Right cardiac atrium (tissue), 5 donors: ENCODE measurements at regions not wholly inside any gene's neighbourhood (a gene's known extent, or its start where the extent isn't known, plus 50 kb on each side); places are given as distances from the start of the nearest gene placed in this dataset.

ENCODE experiments used
- ATAC-seq, 2 donors: fragments of 200-7000 bp; cut with Tn5 transposase; one replicate each; pipeline versions ENCODE4 v1.8.0 to v1.9.1; 2020; ENCODE audit warnings: moderate library complexity in 2 of 2, mild to moderate bottlenecking in 1 of 2
- DNase-seq, 3 donors: peaks; one replicate each; pipeline ENCODE4 v3.0.0-alpha.2; 2020
- H3K27ac ChIP-seq: one replicate; pipeline ENCODE4 v1.5.1; 2013; ENCODE audit warnings: mild to moderate bottlenecking, low read length, control low read depth, moderate library complexity
- H3K27me3 ChIP-seq: one replicate; pipeline ENCODE4 v1.6.1; 2013; ENCODE audit not compliant: control insufficient read depth, insufficient read depth
- H3K4me1 ChIP-seq: one replicate; pipeline ENCODE4 v1.6.1; 2013; ENCODE audit warnings: low read length; ENCODE audit not compliant: control insufficient read depth, insufficient read depth
- H3K4me3 ChIP-seq: one replicate; pipeline ENCODE4 v1.5.1; 2013; ENCODE audit warnings: low read length, control low read depth
- H3K9me3 ChIP-seq: one replicate; pipeline ENCODE4 v1.6.1; 2013; ENCODE audit warnings: low read length; ENCODE audit not compliant: control insufficient read depth
- WGBS: extraction: QIAGEN DNeasy Blood & Tissue Kit; methylation state at CpG from one replicate; pipeline ENCODE4 v1.1.7; 2013; 5-methylcytosine and 5-hydroxymethylcytosine counted together
- intact Hi-C, 4 donors: fragments of 100-400 bp; cut with DNase I; formaldehyde crosslinking; loops; one replicate each; pipeline versions ENCODE4 v1.11.0 to v1.14.0; 2022 to 2023
- donor health status: healthy with polysubstance abuse.
- donor health status: DM: no; HTN: yes; CAD: no.
- donor health status: DM: no; HTN: no; CAD: no.
- donor health status: DM: no; HTN: yes; CAD: no; lungs with severe emphysema.
- donor health status: DM: yes; HTN: yes; CAD: no.

- Histone ChIP-seq H3K27me3 (no peaks in the 10 kb centered on the region), H3K27ac (no peak overlapping the region), H3K9me3 (no peaks in the 10 kb centered on the region), H3K4me3 (no peak overlapping the region), H3K4me1 (no peaks in the 10 kb centered on the region)
- 79% methylated on average over 3 of the region's 3 CpGs for WGBS
- no peak for DNase-seq
- ATAC-seq: no peak
- intact Hi-C loops: no loop called here
Observed at GRCh38 chr20:51137461-51137860, 114.6 kb upstream of the KCNG1 start.

- no peak for DNase-seq
- Histone ChIP-seq H3K9me3 (no peaks in the 10 kb centered on the region), H3K27me3 (no peaks in the 10 kb centered on the region), H3K4me1 (no peaks in the 10 kb centered on the region), H3K4me3 (no peak overlapping the region), H3K27ac (no peak overlapping the region)
- peak in 1 of 2 donors; percentile 45 for ATAC-seq
- 70% methylated on average over 7 of the region's 7 CpGs for WGBS
- intact Hi-C loops: no loop called here
Observed at GRCh38 chr20:51135926-51136715, 113.2 kb upstream of the KCNG1 start.

GRCh38 chr20:51134405-51134804 is 111.5 kb upstream of the KCNG1 start:
- Histone ChIP-seq H3K27ac (no peak overlapping the region), H3K27me3 (no peaks in the 10 kb centered on the region), H3K4me3 (no peak overlapping the region), H3K4me1 (no peaks in the 10 kb centered on the region), H3K9me3 (no peaks in the 10 kb centered on the region)
- DNase-seq: no peak
- intact Hi-C loops: no loop called here
- WGBS: 67% methylated on average over 6 of the region's 6 CpGs
- no peak for ATAC-seq

DNA sequence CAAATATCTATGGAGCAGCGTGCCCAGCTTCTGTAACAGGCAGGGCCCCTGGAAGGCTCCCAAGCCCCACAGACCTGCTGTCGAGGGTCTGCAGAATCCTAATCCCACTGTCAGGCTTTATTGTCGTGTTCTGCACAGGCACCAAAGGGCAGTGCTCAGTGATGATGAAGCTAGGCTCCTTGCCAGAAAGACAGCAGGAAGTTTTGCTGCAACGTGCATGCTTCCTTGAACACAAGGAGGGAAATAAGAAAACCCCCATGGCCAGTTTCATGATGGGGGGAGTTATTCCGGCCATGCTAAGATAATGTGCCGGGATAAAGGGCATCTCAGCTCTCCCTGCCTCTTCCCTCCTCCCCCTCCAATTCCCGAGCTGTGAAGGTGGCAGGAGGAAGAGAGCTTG is 109.4 kb upstream of the KCNG1 start:
- intact Hi-C loops: no loop called here
- H3K4me3 ChIP-seq: no peak overlapping the region
- 24% methylated on average over 7 of the region's 7 CpGs for WGBS

GRCh38 chr20:51131811-51132210 is 108.9 kb upstream of the KCNG1 start:
- intact Hi-C loops: no loop called here
- Histone ChIP-seq H3K27me3 (no peaks in the 10 kb centered on the region), H3K4me3 (no peak overlapping the region), H3K9me3 (no peaks in the 10 kb centered on the region), H3K27ac (no peak overlapping the region), H3K4me1 (no peaks in the 10 kb centered on the region)
- no peak for ATAC-seq
- 94% methylated on average over 1 of the region's 1 CpG for WGBS
- DNase-seq: no peak

More for the DNA sequence above, 109.4 kb upstream of the KCNG1 start:
- Histone ChIP-seq H3K9me3 (no peaks in the 10 kb centered on the region), H3K27me3 (no peaks in the 10 kb centered on the region), H3K4me1 (no peaks in the 10 kb centered on the region), H3K27ac (no peak overlapping the region)
- ATAC-seq (no peak), DNase-seq (no peak)

GRCh38 chr20:51129147-51129776 is 106.4 kb upstream of the KCNG1 start:
- intact Hi-C loops: no loop called here
- DNase-seq (no peak), ATAC-seq (peak in 1 of 2 donors; percentile 44)
- Histone ChIP-seq H3K27ac (no peak overlapping the region), H3K27me3 (no peaks in the 10 kb centered on the region), H3K4me3 (no peak overlapping the region), H3K4me1 (no peaks in the 10 kb centered on the region), H3K9me3 (no peaks in the 10 kb centered on the region)
- WGBS: 60% methylated on average over 7 of the region's 7 CpGs

DNA sequence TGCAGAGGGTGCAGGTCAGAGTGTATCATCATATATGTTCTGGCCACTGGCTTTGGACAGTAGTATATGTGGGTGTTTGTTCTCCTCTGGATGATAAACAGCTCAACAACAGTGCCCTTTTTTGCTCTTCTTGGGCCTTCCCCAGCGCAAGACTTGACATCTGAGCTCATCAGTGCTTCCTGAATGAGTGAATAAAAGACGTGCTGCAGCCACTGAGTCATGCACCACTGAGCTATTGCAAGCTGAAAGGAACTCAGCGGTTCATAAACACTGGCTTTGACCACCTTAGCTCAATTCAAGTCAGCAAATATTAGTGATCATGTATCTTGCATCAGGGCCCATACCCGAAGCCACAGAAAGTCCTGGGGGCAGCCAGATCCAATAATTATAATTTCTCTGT is 105.3 kb upstream of the KCNG1 start:
- intact Hi-C loops: no loop called here
- Histone ChIP-seq H3K27me3 (no peaks in the 10 kb centered on the region), H3K4me1 (no peaks in the 10 kb centered on the region), H3K4me3 (no peak overlapping the region), H3K9me3 (no peaks in the 10 kb centered on the region), H3K27ac (no peak overlapping the region)
- DNase-seq (no peak), ATAC-seq (no peak)
- WGBS: 69% methylated on average over 4 of the region's 4 CpGs

DNA sequence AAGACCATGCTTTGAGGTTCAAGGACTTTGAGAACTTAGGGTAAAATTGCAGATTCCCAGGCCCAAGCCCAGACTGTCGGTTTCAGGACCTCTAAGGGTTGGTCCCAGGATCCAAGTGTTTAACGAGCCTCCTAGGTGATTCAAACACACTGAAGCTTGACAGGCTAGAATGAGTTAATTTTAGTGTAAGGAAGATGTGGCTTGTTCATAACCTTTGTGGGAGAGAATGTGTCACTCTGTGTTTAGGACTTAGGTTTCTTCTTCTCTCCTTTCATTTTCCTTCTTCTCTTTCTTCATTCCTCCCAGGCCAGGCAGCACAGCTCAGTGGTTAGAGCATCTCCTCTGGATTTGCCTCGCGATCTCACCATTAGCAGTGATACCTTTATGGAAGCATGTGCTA is 104.8 kb upstream of the KCNG1 start:
- no peaks in the 10 kb centered on the region for H3K27me3 ChIP-seq
- WGBS: 86% methylated on average over 4 of the region's 4 CpGs
- no peak for ATAC-seq

DNA sequence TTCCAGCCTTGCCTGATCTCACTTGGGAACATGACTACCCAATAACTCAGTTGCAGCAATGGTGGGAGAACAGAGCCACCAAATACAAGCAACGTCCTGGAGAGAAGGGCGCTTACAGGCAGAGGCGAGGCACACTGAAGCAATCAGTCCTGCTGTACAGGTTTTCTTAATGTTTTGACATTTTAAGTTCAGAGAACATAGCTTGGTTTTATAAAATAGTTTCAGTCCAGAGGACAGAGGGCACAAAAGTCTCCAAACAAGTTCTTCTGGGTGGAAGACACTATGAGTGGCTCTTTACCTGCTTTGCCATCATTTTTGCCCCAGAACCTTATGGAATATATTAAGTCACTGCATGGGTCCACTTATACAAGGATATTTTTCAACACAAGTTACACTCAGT is 103.4 kb upstream of the KCNG1 start:
- 89% methylated on average over 3 of the region's 3 CpGs for WGBS
- Histone ChIP-seq H3K9me3 (no peaks in the 10 kb centered on the region), H3K27me3 (no peaks in the 10 kb centered on the region), H3K4me1 (no peaks in the 10 kb centered on the region), H3K4me3 (no peak overlapping the region), H3K27ac (no peak overlapping the region)
- intact Hi-C loops: no loop called here
- ATAC-seq (no peak), DNase-seq (no peak)

More for the DNA sequence above, 104.8 kb upstream of the KCNG1 start:
- H3K9me3 ChIP-seq: no peaks in the 10 kb centered on the region
- no peak overlapping the region for H3K27ac ChIP-seq
- H3K4me3 ChIP-seq: no peak overlapping the region
- intact Hi-C loops: no loop called here
- H3K4me1 ChIP-seq: no peaks in the 10 kb centered on the region
- DNase-seq: no peak

DNA sequence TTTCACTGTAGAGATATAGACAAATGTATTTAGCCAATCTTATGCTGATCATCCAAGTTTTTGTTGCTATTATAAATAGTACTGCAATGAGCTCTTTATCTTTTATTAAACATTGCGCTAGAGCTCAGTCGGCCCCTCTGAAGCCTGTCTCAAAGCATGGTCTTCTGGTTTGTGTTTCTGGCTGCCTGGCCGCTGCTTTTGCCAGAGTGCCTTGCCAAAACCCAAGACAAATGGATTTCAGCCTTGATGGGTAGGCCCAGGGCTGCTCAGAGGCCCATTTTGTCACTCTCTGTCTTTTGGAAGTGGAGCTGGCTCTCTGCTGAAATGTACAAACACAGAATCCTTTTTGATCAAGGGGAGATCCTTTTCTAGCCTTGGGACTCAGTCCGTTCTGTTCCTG is 102.9 kb upstream of the KCNG1 start:
- H3K27me3 ChIP-seq: no peaks in the 10 kb centered on the region
- peak in 1 of 2 donors; percentile 41 for ATAC-seq
- intact Hi-C loops: no loop called here
- DNase-seq: peak in 2 of 3 donors; percentile 55 to 61
- WGBS: 48% methylated on average over 4 of the region's 4 CpGs
- no peak overlapping the region for H3K27ac ChIP-seq
- H3K4me3 ChIP-seq: no peak overlapping the region
- H3K9me3 ChIP-seq: no peaks in the 10 kb centered on the region
- H3K4me1 ChIP-seq: no peaks in the 10 kb centered on the region

DNA sequence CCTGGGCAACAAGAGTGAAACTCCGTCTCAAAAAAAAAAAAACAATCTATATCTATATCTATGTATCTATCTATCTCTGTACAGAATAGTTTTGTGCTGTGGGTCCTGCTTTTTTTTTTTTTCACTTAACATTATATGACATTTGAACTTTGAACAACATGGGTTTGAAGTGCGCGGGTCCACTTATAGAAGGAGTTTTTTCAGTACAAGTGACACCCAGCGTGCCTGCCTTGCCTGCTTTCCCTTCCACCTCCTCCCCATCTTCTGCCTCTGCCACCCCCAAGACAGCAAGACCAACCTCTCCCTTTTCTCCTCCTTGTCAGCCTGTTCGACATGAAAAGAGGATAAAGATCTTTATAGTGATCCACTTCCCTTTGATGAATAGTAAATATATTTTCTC is 102.2 kb upstream of the KCNG1 start:
- Histone ChIP-seq H3K9me3 (no peaks in the 10 kb centered on the region), H3K4me3 (no peak overlapping the region), H3K27ac (no peak overlapping the region), H3K4me1 (no peaks in the 10 kb centered on the region), H3K27me3 (no peaks in the 10 kb centered on the region)
- DNase-seq: no peak
- 88% methylated on average over 5 of the region's 5 CpGs for WGBS
- no peak for ATAC-seq
- intact Hi-C loops: no loop called here
